Thyroid gland (tissue), 4 donors: ENCODE measurements at regions not wholly inside any gene's neighbourhood (a gene's known extent, or its start where the extent isn't known, plus 50 kb on each side); places are given as distances from the start of the nearest gene placed in this dataset.

Experiments
- CTCF ChIP-seq, 6 experiments: fragments of 200-600 bp in 3 of 6; fragments of 450-650 bp in 3 of 6; sonication (generic) in 3 of 6; IDR thresholded peaks; one replicate each; pipeline ENCODE4 v1.5.1; 2016 to 2019; ENCODE audit warnings: antibody characterized with exemption in 6 of 6, mild to moderate bottlenecking in 2 of 6, inconsistent platforms in 1 of 6, moderate library complexity in 1 of 6
- POLR2A ChIP-seq, 2 donors: fragments of 450-650 bp; IDR thresholded peaks; one replicate each; pipeline ENCODE4 v1.6.1; 2017; ENCODE audit warnings: antibody characterized with exemption in 2 of 2, mild to moderate bottlenecking in 2 of 2, moderate library complexity in 1 of 2

- no peak for TF ChIP-seq CTCF (IDR thresholded peaks at IDR 0.05)
- TF ChIP-seq POLR2A (IDR thresholded peaks at IDR 0.05) = no peak
Observed at GRCh38 chr17:22507823-22508222, 815.5 kb downstream of the KCNJ18 start.
